GM12878 (cell line): ENCODE measurements at regions not wholly inside any gene's neighbourhood (a gene's known extent, or its start where the extent isn't known, plus 50 kb on each side); places are given as distances from the start of the nearest gene placed in this dataset.
"Not testable (repeated sequence)": the region's sequence is repeated elsewhere in the genome, so short reads cannot be mapped to it uniquely, and the experiment has no call there.

Source experiments
- ATAC-seq: fragments of 200-7000 bp; cut with Tn5 transposase; 3 replicates; pipeline ENCODE4 v1.9.1; 2020; ENCODE audit warnings: mild to moderate bottlenecking, moderate library complexity
- BruUV-seq: library from RNA; stranded (reverse); fragments of 400-500 nt; replicated peaks from 2 replicates; lab custom pipeline; 2021; lab: Mats Ljungman, UMichigan
- CTCF ChIA-PET: fragments of 300-600 bp; sonication (Branson Sonifier 250); formaldehyde crosslinking; extraction: SDS; loops from one replicate; lab custom pipeline; 2021; ENCODE audit warnings: inconsistent platforms; lab: Yijun Ruan, JAX
- POLR2A ChIA-PET: fragments of 350-600 bp; formaldehyde crosslinking; extraction: SDS; loops from one replicate; lab custom pipeline; 2021; ENCODE audit warnings: inconsistent platforms; lab: Charles Lee
- RAD21 ChIA-PET: fragments of 300-600 bp; sonication (Branson Sonifier 250); formaldehyde crosslinking; loops from one replicate; lab custom pipeline; 2023; ENCODE audit warnings: antibody characterized with exemption; ENCODE audit not compliant: unreplicated experiment; lab: Charles Lee
- SMC1A ChIA-PET: fragments of 300-600 bp; sonication (Branson Sonifier 250); formaldehyde crosslinking; loops from one replicate; lab custom pipeline; 2023; ENCODE audit not compliant: unreplicated experiment, uncharacterized antibody; lab: Charles Lee
- DNase-seq: peaks from one replicate; pipeline ENCODE4 v3.0.0-alpha.2; 2011; ENCODE audit warnings: low read depth, low spot score
- FAIRE-seq: peaks from 3 replicates; lab custom pipeline; 2011; peaks lifted over from hg19 to GRCh38; lab: Jason Lieb, UNC
- H2AFZ ChIP-seq: 2 replicates; pipeline ENCODE4 v1.6.0; 2011; ENCODE audit warnings: low read depth, low read length, control low read depth; ENCODE audit not compliant: control insufficient read depth
- H3K27ac ChIP-seq: 2 replicates; pipeline ENCODE4 v1.5.1; 2011; ENCODE audit warnings: control low read depth; ENCODE audit not compliant: control insufficient read depth, insufficient read depth
- H3K27me3 ChIP-seq, 2 experiments: replicated peaks in 1 of 2; 2 replicates each; pipeline versions ENCODE4 v1.6.0 to v1.6.1; 2011; ENCODE audit warnings: low read length in 1 of 2; ENCODE audit not compliant: control insufficient read depth in 2 of 2, insufficient read depth in 2 of 2
- H3K36me3 ChIP-seq, 2 experiments: 2 replicates each; pipeline ENCODE4 v1.5.1; 2011; ENCODE audit warnings: low read length in 1 of 2; ENCODE audit not compliant: control insufficient read depth in 2 of 2, insufficient read depth in 2 of 2
- H3K4me1 ChIP-seq: 2 replicates; pipeline ENCODE4 v1.6.1; 2011; ENCODE audit warnings: mild to moderate bottlenecking, low read length, moderate library complexity, mixed read lengths; ENCODE audit not compliant: control insufficient read depth, insufficient read depth
- H3K4me2 ChIP-seq: 2 replicates; pipeline ENCODE4 v1.6.0; 2011; ENCODE audit warnings: control low read depth; ENCODE audit not compliant: control insufficient read depth, insufficient read depth
- H3K4me3 ChIP-seq: fragments of 200-600 bp; sonication (generic); 2 replicates; pipeline ENCODE4 v1.5.1; 2016
- H3K79me2 ChIP-seq: 2 replicates; pipeline ENCODE4 v1.6.0; 2011; ENCODE audit warnings: low read length; ENCODE audit not compliant: control insufficient read depth, insufficient read depth
- H3K9ac ChIP-seq: 2 replicates; pipeline ENCODE4 v1.8.0; 2011; ENCODE audit warnings: low read length, control low read depth, mixed read lengths; ENCODE audit not compliant: control insufficient read depth, insufficient read depth
- H3K9me3 ChIP-seq: replicated peaks from 3 replicates; pipeline ENCODE4 v1.5.1; 2011; ENCODE audit warnings: mild to moderate bottlenecking, low read length; ENCODE audit not compliant: control insufficient read depth, insufficient read depth
- H4K20me1 ChIP-seq: 2 replicates; pipeline ENCODE4 v1.6.0; 2011; ENCODE audit not compliant: control insufficient read depth, insufficient read depth
- SMARCA5 ChIP-seq: fragments of 450-650 bp; IDR thresholded peaks from 2 replicates; pipeline ENCODE4 v1.6.1; 2017; ENCODE audit warnings: mild to moderate bottlenecking
- WGBS: methylation state at CpG from one replicate; pipeline ENCODE4 v1.1.6; 2016; ENCODE audit warnings: low lambda C conversion rate; ENCODE audit not compliant: insufficient replicate concordance, insufficient coverage; ENCODE audit errors: missing lambda C conversion rate; 5-methylcytosine and 5-hydroxymethylcytosine counted together
- in situ Hi-C: fragments of 300-500 bp; cut with MboI; formaldehyde crosslinking; loops from 9 replicates; pipeline ENCODE4 v1.14.3; 2018; ENCODE audit warnings: mixed read lengths
- intact Hi-C: fragments of 100-400 bp; cut with micrococcal nuclease; formaldehyde crosslinking; loops from one replicate; pipeline ENCODE4 v1.14.2; 2022; ENCODE audit not compliant: unreplicated experiment

DNA sequence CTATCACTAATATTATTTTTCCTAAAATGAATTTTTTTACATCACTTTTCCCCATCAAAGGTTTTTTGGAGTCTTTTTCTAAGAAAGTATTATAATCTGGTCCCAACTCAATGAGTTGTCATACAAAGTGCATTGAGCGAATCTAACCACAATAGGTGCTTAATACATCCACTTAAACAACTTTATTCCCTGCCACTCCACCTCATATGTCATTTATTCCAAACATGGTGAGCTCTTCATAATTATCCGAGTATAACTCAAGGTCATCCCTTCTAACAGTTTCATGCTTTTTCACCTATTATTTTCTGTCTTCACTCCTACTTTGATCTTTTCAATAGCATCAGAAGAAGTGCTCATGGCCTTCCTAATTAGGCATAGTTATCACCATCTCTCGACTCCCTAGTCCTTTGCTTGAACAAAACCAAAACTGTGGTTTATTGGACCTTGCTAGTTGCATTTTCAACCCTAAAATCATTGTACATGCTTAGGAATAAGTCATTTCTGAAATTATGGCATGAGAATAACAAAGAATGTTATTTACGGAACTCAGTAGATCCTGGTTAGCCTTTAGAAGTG, 754.7 kb upstream of the CTNND2 start:
- 35% methylated on average over 4 of the region's 4 CpGs for WGBS

GRCh38 chr5:12657914-12658474, 753.7 kb upstream of the CTNND2 start:
- POLR2A ChIA-PET, H2AFZ ChIP-seq, CTCF ChIA-PET, H3K27ac ChIP-seq, H3K4me3 ChIP-seq, H3K9ac ChIP-seq, H3K36me3 ChIP-seq, FAIRE-seq, BruUV-seq, H3K27me3 ChIP-seq, DNase-seq, H3K4me2 ChIP-seq, in situ Hi-C loops, H3K9me3 ChIP-seq, H3K4me1 ChIP-seq, H3K79me2 ChIP-seq, intact Hi-C loops, ATAC-seq, RAD21 ChIA-PET, H4K20me1 ChIP-seq, SMC1A ChIA-PET: not testable (repeated sequence)
- 12% methylated on average over 4 of the region's 4 CpGs for WGBS

More for the DNA sequence above, 754.7 kb upstream of the CTNND2 start:
- in situ Hi-C loops (no loop called here), intact Hi-C loops (no loop called here)
- FAIRE-seq: no peak
- BruUV-seq: no TSS peak
- H3K9me3 ChIP-seq: no peaks in the 10 kb centered on the region
- no peak overlapping the region for H2AFZ ChIP-seq
- H3K36me3 ChIP-seq: no peaks in the 10 kb centered on the region
- no peaks in the 10 kb centered on the region for H3K27me3 ChIP-seq
- H3K79me2 ChIP-seq: no peaks in the 10 kb centered on the region
- H3K4me1 ChIP-seq: no peaks in the 10 kb centered on the region
- CTCF ChIA-PET: no interaction called here
- H3K27ac ChIP-seq: no peak overlapping the region
- H3K4me3 ChIP-seq: no peak overlapping the region
- RAD21 ChIA-PET: no interaction called here
- no peak overlapping the region for H3K4me2 ChIP-seq
- SMC1A ChIA-PET: no interaction called here
- POLR2A ChIA-PET: no interaction called here
- no peak for TF ChIP-seq SMARCA5
- TF ChIP-seq, all 136 proteins: peak for 0
- no peak for ATAC-seq
- no peaks in the 10 kb centered on the region for H4K20me1 ChIP-seq
- no peak overlapping the region for H3K9ac ChIP-seq
- no peak for DNase-seq
